Transverse colon (tissue), 4 donors: ENCODE measurements at regions not wholly inside any gene's neighbourhood (a gene's known extent, or its start where the extent isn't known, plus 50 kb on each side); places are given as distances from the start of the nearest gene placed in this dataset.

Experiments
- DNase-seq: peaks from one replicate; pipeline ENCODE4 v3.0.0-alpha.2; 2019
- H3K27ac ChIP-seq, 4 donors: fragments of 200-600 bp; sonication (generic); 2 replicates each; pipeline ENCODE4 v1.5.1; 2016 to 2018; ENCODE audit warnings: inconsistent platforms in 4 of 4
- H3K27me3 ChIP-seq: fragments of 200-600 bp; sonication (generic); 2 replicates; pipeline ENCODE4 v1.5.1; 2017; ENCODE audit warnings: inconsistent platforms
- H3K36me3 ChIP-seq, 4 donors: fragments of 200-600 bp; sonication (generic); 2 replicates each; pipeline ENCODE4 v1.5.1; 2017 to 2019; ENCODE audit warnings: inconsistent platforms in 4 of 4
- H3K4me1 ChIP-seq, 4 donors: fragments of 200-600 bp; sonication (generic); 2 replicates each; pipeline ENCODE4 v1.5.1; 2017 to 2020; ENCODE audit warnings: inconsistent platforms in 4 of 4
- H3K4me3 ChIP-seq, 4 donors: fragments of 200-600 bp; sonication (generic); 1 replicate in 1 of 4; 2 replicates in 3 of 4; pipeline versions ENCODE4 v1.5.1 to v1.6.1; 2017 to 2019; ENCODE audit warnings: inconsistent platforms in 4 of 4
- H3K9me3 ChIP-seq, 2 donors: fragments of 200-600 bp; sonication (generic); 2 replicates each; pipeline ENCODE4 v1.5.1; 2017 to 2019; ENCODE audit warnings: inconsistent platforms in 2 of 2
- CTCF ChIP-seq, 5 experiments: fragments of 200-600 bp in 3 of 5; fragments of 450-650 bp in 2 of 5; sonication (generic) in 3 of 5; IDR thresholded peaks; 1 replicate in 2 of 5; 2 replicates in 3 of 5; pipeline ENCODE4 v1.5.1; 2016 to 2017; ENCODE audit warnings: antibody characterized with exemption in 5 of 5, inconsistent platforms in 3 of 5, mild to moderate bottlenecking in 2 of 5, moderate library complexity in 1 of 5
- EP300 ChIP-seq: sonication (generic); formaldehyde crosslinking; IDR thresholded peaks from one replicate; pipeline ENCODE4 v1.6.1; 2017; ENCODE audit warnings: antibody characterized with exemption, low read depth
- POLR2A ChIP-seq: fragments of 450-650 bp; IDR thresholded peaks from one replicate; pipeline ENCODE4 v1.6.1; 2016; ENCODE audit warnings: antibody characterized with exemption, mild to moderate bottlenecking, moderate library complexity
- POLR2AphosphoS5 ChIP-seq, 3 donors: sonication (generic); formaldehyde crosslinking; IDR thresholded peaks; one replicate each; pipeline ENCODE4 v1.6.1; 2016; ENCODE audit warnings: antibody characterized with exemption in 3 of 3
- WGBS, 2 donors: methylation state at CpG; one replicate each; pipeline ENCODE4 v1.1.5; 2018; ENCODE audit warnings: low coverage in 1 of 2; 5-methylcytosine and 5-hydroxymethylcytosine counted together
- in situ Hi-C, 4 donors: fragments of 200-750 bp; cut with MboI; loops; one replicate each; pipeline versions ENCODE4 v1.15.0 to v1.15.1; 2017; ENCODE audit warnings: low sequenced_read_pairs in 3 of 4, low pct_ligation_motif_present in 1 of 4, low pct_unique_long_range_greater_than_20kb in 1 of 4
- intact Hi-C: fragments of 100-400 bp; cut with DNase I; formaldehyde crosslinking; loops from one replicate; pipeline ENCODE4 v1.15.1; 2023; ENCODE audit warnings: low total_unique reads

GRCh38 chr7:112603673-112604072, 122.9 kb downstream of the LSMEM1 start:
- no peaks in the 10 kb centered on the region for H3K27me3 ChIP-seq
- in situ Hi-C loops (no loop called here), intact Hi-C loops (no loop called here)
- H3K4me3 ChIP-seq: no peak overlapping the region
- H3K27ac ChIP-seq: no peak overlapping the region
- H3K4me1 ChIP-seq: no peaks in the 10 kb centered on the region
- H3K36me3 ChIP-seq: no peaks in the 10 kb centered on the region
- DNase-seq: no peak
- 67 to 73% methylated on average over 1 of the region's 1 CpG for WGBS, 2 donors
- TF ChIP-seq POLR2A (no peak), EP300 (no peak), POLR2AphosphoS5 (IDR thresholded peaks at IDR 0.05) (no peak), CTCF (IDR thresholded peaks at IDR 0.05) (no peak)
- no peaks in the 10 kb centered on the region for H3K9me3 ChIP-seq

- H3K36me3 ChIP-seq: no peaks in the 10 kb centered on the region
- no peak overlapping the region for H3K27ac ChIP-seq
- in situ Hi-C loops: no loop called here
- H3K9me3 ChIP-seq: no peaks in the 10 kb centered on the region
- H3K4me1 ChIP-seq: no peaks in the 10 kb centered on the region
- no peaks in the 10 kb centered on the region for H3K27me3 ChIP-seq
- intact Hi-C loops: no loop called here
- H3K4me3 ChIP-seq: no peak overlapping the region
- 54 to 67% methylated on average over 1 of the region's 1 CpG for WGBS, 2 donors
- DNase-seq: no peak
- TF ChIP-seq CTCF (IDR thresholded peaks at IDR 0.05): no peak
- TF ChIP-seq EP300: no peak
- TF ChIP-seq POLR2AphosphoS5 (IDR thresholded peaks at IDR 0.05): no peak
- no peak for TF ChIP-seq POLR2A
Observed at GRCh38 chr7:112610636-112611035, 129.8 kb downstream of the LSMEM1 start.

GRCh38 chr7:112615701-112616100, 134.9 kb downstream of the LSMEM1 start:
- Histone ChIP-seq H3K9me3 (no peaks in the 10 kb centered on the region), H3K4me1 (no peaks in the 10 kb centered on the region), H3K36me3 (no peaks in the 10 kb centered on the region), H3K27me3 (no peaks in the 10 kb centered on the region), H3K27ac (no peak overlapping the region), H3K4me3 (no peak overlapping the region)
- DNase-seq: no peak
- TF ChIP-seq CTCF (IDR thresholded peaks at IDR 0.05): no peak
- no peak for TF ChIP-seq POLR2AphosphoS5 (IDR thresholded peaks at IDR 0.05)
- WGBS, 2 donors: 75 to 96% methylated on average over 2 of the region's 2 CpGs
- in situ Hi-C loops (no loop called here), intact Hi-C loops (no loop called here)

GRCh38 chr7:112616295-112616694, 135.5 kb downstream of the LSMEM1 start:
- DNase-seq: no peak
- in situ Hi-C loops: no loop called here
- Histone ChIP-seq H3K4me3 (no peak overlapping the region), H3K27ac (no peak overlapping the region), H3K9me3 (no peaks in the 10 kb centered on the region), H3K4me1 (no peaks in the 10 kb centered on the region), H3K36me3 (no peaks in the 10 kb centered on the region), H3K27me3 (no peaks in the 10 kb centered on the region)
- WGBS, 2 donors: 59 to 69% methylated on average over 2 of the region's 2 CpGs
- intact Hi-C loops: no loop called here
- TF ChIP-seq CTCF (IDR thresholded peaks at IDR 0.05): no peak
- TF ChIP-seq POLR2A: no peak
- TF ChIP-seq EP300: no peak
- TF ChIP-seq POLR2AphosphoS5 (IDR thresholded peaks at IDR 0.05): no peak
